Keratinocyte (primary cell): ENCODE measurements at regions not wholly inside any gene's neighbourhood (a gene's known extent, or its start where the extent isn't known, plus 50 kb on each side); places are given as distances from the start of the nearest gene placed in this dataset.

Experiments used
- DNase-seq: peaks from one replicate; pipeline ENCODE4 v3.0.0-alpha.2; 2011; ENCODE audit warnings: low read depth, missing footprints, low spot score
- FAIRE-seq: peaks from 2 replicates; lab custom pipeline; 2011; peaks lifted over from hg19 to GRCh38; lab: Jason Lieb, UNC
- H2AFZ ChIP-seq: 2 replicates; pipeline ENCODE4 v1.6.0; 2012; ENCODE audit warnings: low read length, control low read depth, inconsistent platforms; ENCODE audit not compliant: control insufficient read depth
- H3K27ac ChIP-seq: 2 replicates; pipeline ENCODE4 v1.5.1; 2011; ENCODE audit warnings: low read length; ENCODE audit not compliant: control insufficient read depth, insufficient read depth
- H3K27me3 ChIP-seq: 3 replicates; pipeline ENCODE4 v1.6.0; 2011; ENCODE audit warnings: low read length; ENCODE audit not compliant: control insufficient read depth, insufficient read depth; ENCODE audit errors: extremely low read depth
- H3K36me3 ChIP-seq, 2 experiments: 2 replicates in 1 of 2; 3 replicates in 1 of 2; pipeline ENCODE4 v1.5.1; 2011; ENCODE audit warnings: low read length in 2 of 2, mild to moderate bottlenecking in 1 of 2; ENCODE audit not compliant: control insufficient read depth in 2 of 2, insufficient read depth in 2 of 2; ENCODE audit errors: extremely low read depth in 1 of 2
- H3K4me1 ChIP-seq: 3 replicates; pipeline ENCODE4 v1.5.1; 2011; ENCODE audit warnings: low read length; ENCODE audit not compliant: control insufficient read depth, insufficient read depth; ENCODE audit errors: extremely low read depth
- H3K4me2 ChIP-seq: 3 replicates; pipeline ENCODE4 v1.6.0; 2011; ENCODE audit warnings: low read depth, low read length; ENCODE audit not compliant: control insufficient read depth, insufficient read depth; ENCODE audit errors: extremely low read depth
- H3K4me3 ChIP-seq, 3 experiments: fragments of 200-600 bp in 1 of 3; sonication (generic) in 1 of 3; 2 replicates in 2 of 3; 3 replicates in 1 of 3; pipeline ENCODE4 v1.5.1; 2011 to 2016; ENCODE audit warnings: low read length in 3 of 3, mild to moderate bottlenecking in 3 of 3, control low read depth in 2 of 3, inconsistent platforms in 1 of 3, low read depth in 1 of 3, mixed read lengths in 1 of 3, mixed run types in 1 of 3, moderate library complexity in 1 of 3; ENCODE audit not compliant: control insufficient read depth in 2 of 3, insufficient read depth in 2 of 3; ENCODE audit errors: extremely low read depth in 1 of 3
- H3K79me2 ChIP-seq: 2 replicates; pipeline ENCODE4 v1.6.0; 2012; ENCODE audit warnings: low read length; ENCODE audit not compliant: control insufficient read depth, insufficient read depth
- H3K9ac ChIP-seq: 3 replicates; pipeline ENCODE4 v1.6.0; 2011; ENCODE audit warnings: low read length; ENCODE audit not compliant: control insufficient read depth, insufficient read depth; ENCODE audit errors: extremely low read depth
- H3K9me1 ChIP-seq: 3 replicates; pipeline ENCODE4 v1.6.0; 2011; ENCODE audit warnings: low read length; ENCODE audit not compliant: control insufficient read depth, insufficient read depth; ENCODE audit errors: extremely low read depth
- H3K9me3 ChIP-seq: 2 replicates; pipeline ENCODE4 v1.5.1; 2012; ENCODE audit warnings: low read depth, low read length; ENCODE audit not compliant: control insufficient read depth
- H4K20me1 ChIP-seq: 3 replicates; pipeline ENCODE4 v1.6.0; 2011; ENCODE audit warnings: low read length; ENCODE audit not compliant: control insufficient read depth, insufficient read depth; ENCODE audit errors: extremely low read depth
- EZH2 ChIP-seq: IDR thresholded peaks from one replicate; pipeline ENCODE4 v1.6.1; 2012; ENCODE audit warnings: inconsistent platforms, mild to moderate bottlenecking, low read length, moderate library complexity
- dilution Hi-C: fragments of 300-500 bp; cut with MboI; formaldehyde crosslinking; loops from one replicate; pipeline ENCODE4 v1.7.0; 2020; ENCODE audit warnings: low sequenced_read_pairs; ENCODE audit not compliant: extremely low pct_ligation_motif_present
- TF ChIP-seq, protein P1 (sequence below), 3 experiments: IDR thresholded peaks in 1 of 3; conservative IDR thresholded peaks in 1 of 3; optimal IDR thresholded peaks in 1 of 3; 2 replicates in 2 of 3; 3 replicates in 1 of 3; pipeline versions ENCODE3 to v1.5.1; 2011; ENCODE audit warnings: low read length in 3 of 3, mild to moderate bottlenecking in 3 of 3, moderate library complexity in 2 of 3, control low read depth in 1 of 3, inconsistent platforms in 1 of 3; ENCODE audit not compliant: insufficient read depth in 2 of 3; ENCODE audit errors: extremely low read depth in 1 of 3

DNA sequence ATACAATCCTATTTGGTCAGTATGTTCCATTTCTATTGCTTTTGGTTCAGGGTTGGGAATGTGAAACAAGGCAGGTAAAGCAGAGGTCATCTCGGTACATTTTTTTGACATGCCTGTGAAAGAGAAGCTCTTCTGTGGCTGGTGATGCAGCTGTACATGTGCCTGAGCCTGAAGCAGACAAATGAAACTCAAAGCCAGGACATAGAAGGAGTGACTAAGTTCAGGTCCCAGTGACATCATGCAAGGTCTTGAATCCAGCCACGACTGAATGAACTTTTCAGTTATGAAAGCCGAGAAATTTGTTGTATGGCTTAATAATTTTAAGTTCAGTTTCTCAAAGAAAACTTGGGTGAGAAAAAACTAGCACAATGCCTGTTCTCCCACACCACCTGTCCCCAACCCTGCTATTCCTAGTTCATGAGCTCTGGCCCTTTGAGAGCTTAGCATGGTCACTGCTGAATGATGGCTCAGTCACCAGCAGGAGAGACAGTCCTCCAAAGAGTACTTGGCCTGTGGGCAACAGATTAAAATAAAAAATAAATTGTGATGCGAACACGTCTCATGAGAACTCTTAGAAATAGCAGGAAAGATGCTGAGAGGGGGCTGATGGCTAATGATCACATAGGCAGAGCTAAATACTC is 600.2 kb upstream of the GRM7 start:
- Histone ChIP-seq H3K4me3 (no peak overlapping the region), H3K9me3 (no peaks in the 10 kb centered on the region), H3K9me1 (no peaks in the 10 kb centered on the region), H4K20me1 (no peaks in the 10 kb centered on the region), H3K4me2 (no peak overlapping the region), H3K27ac (no peak overlapping the region), H2AFZ (no peak overlapping the region), H3K79me2 (no peaks in the 10 kb centered on the region), H3K36me3 (no peaks in the 10 kb centered on the region), H3K27me3 (no peaks in the 10 kb centered on the region), H3K4me1 (no peaks in the 10 kb centered on the region), H3K9ac (no peak overlapping the region)
- DNase-seq (no peak), FAIRE-seq (no peak)
- TF ChIP-seq, protein P1, sequence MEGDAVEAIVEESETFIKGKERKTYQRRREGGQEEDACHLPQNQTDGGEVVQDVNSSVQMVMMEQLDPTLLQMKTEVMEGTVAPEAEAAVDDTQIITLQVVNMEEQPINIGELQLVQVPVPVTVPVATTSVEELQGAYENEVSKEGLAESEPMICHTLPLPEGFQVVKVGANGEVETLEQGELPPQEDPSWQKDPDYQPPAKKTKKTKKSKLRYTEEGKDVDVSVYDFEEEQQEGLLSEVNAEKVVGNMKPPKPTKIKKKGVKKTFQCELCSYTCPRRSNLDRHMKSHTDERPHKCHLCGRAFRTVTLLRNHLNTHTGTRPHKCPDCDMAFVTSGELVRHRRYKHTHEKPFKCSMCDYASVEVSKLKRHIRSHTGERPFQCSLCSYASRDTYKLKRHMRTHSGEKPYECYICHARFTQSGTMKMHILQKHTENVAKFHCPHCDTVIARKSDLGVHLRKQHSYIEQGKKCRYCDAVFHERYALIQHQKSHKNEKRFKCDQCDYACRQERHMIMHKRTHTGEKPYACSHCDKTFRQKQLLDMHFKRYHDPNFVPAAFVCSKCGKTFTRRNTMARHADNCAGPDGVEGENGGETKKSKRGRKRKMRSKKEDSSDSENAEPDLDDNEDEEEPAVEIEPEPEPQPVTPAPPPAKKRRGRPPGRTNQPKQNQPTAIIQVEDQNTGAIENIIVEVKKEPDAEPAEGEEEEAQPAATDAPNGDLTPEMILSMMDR (optimal IDR thresholded peaks at IDR 0.05 in 1 of 3, IDR thresholded peaks at IDR 0.05 in 1 of 3, conservative IDR thresholded peaks at IDR 0.05 in 1 of 3; ENCODE audit: extremely low read depth in 1 of 3, insufficient read depth in 2 of 3, low read length in 3 of 3) = no peak
- TF ChIP-seq EZH2 = no peak
- dilution Hi-C loops = no loop called here

GRCh38 chr3:6262010-6262409 is 598.9 kb upstream of the GRM7 start:
- Histone ChIP-seq H4K20me1 (no peaks in the 10 kb centered on the region), H3K4me3 (no peak overlapping the region), H3K79me2 (no peaks in the 10 kb centered on the region), H3K36me3 (no peaks in the 10 kb centered on the region), H3K27ac (no peak overlapping the region), H3K4me1 (no peaks in the 10 kb centered on the region), H3K9me1 (no peaks in the 10 kb centered on the region), H3K9ac (no peak overlapping the region), H2AFZ (no peak overlapping the region), H3K9me3 (no peaks in the 10 kb centered on the region), H3K4me2 (no peak overlapping the region), H3K27me3 (no peaks in the 10 kb centered on the region)
- DNase-seq = no peak
- no peak for FAIRE-seq
- no peak for TF ChIP-seq EZH2
- TF ChIP-seq, protein P1 (optimal IDR thresholded peaks at IDR 0.05 in 1 of 3, IDR thresholded peaks at IDR 0.05 in 1 of 3, conservative IDR thresholded peaks at IDR 0.05 in 1 of 3; ENCODE audit: extremely low read depth in 1 of 3, insufficient read depth in 2 of 3, low read length in 3 of 3) = no peak
- dilution Hi-C loops = no loop called here
